ENCODE measurements at regions not wholly inside any gene's neighbourhood (a gene's known extent, or its start where the extent isn't known, plus 50 kb on each side); places are given as distances from the start of the nearest gene placed in this dataset.

DNA sequence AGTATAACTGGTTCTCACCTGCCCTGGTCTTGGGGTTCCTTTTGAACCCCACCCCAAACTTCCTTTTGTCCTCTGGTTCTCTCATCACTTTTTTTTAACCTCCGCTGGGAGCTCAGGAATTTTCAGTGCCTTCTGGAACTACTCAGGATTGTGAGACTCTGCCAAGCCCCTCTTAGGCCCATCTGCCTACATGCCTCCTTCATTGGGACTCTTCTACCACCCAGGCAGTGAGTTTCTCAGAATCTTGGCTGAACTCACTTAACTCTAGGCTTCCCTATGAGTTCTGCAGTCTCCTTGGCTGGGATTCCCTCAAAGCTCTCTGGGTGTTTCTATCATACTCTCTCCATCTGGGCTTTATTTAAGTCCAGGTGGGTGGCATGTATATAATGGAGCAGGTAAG, 86.3 kb downstream of the MDH1 start:
- Mint-ChIP-seq H3K27me3 (no peaks in the 10 kb centered on the region), H3K9me3 (no peaks in the 10 kb centered on the region), H3K4me3 (no peak overlapping the region), H3K4me1 (peaks cover 11% of the 10 kb centered on the region), H3K27ac (no peak overlapping the region), H3K36me3 (ENCODE audit: low read depth) (no peaks in the 10 kb centered on the region)
- ChIA-PET POLR2A (no interaction called here), CTCF (interaction anchor here (0.6 to 1.5 kb wide), 4 partner anchors 15 to 260 kb away, joined by 3 to 4 read pairs (median 4); no protein-coding TSS in a partner anchor)
- no peak for DNase-seq

GRCh38 chr2:63676135-63676534, 87.4 kb downstream of the MDH1 start:
- H3K4me1 Mint-ChIP-seq: peaks cover 11% of the 10 kb centered on the region
- H3K4me3 Mint-ChIP-seq: no peak overlapping the region
- H3K9me3 Mint-ChIP-seq: no peaks in the 10 kb centered on the region
- DNase-seq: no peak
- ChIA-PET POLR2A (no interaction called here), CTCF (interaction anchor here (1.3 kb wide), 1 partner anchor 14 kb away, joined by 3 read pairs; no protein-coding TSS in a partner anchor)
- H3K27ac Mint-ChIP-seq: no peak overlapping the region
- H3K27me3 Mint-ChIP-seq: no peaks in the 10 kb centered on the region
- no peaks in the 10 kb centered on the region for H3K36me3 Mint-ChIP-seq (ENCODE audit: low read depth)

GRCh38 chr2:63678085-63678484, 89.3 kb downstream of the MDH1 start:
- Mint-ChIP-seq H3K4me1 (peaks cover 11% of the 10 kb centered on the region), H3K36me3 (ENCODE audit: low read depth) (no peaks in the 10 kb centered on the region)
- CTCF ChIA-PET: interaction anchor here (1.2 kb wide), 1 partner anchor 12 kb away, joined by 3 read pairs; no protein-coding TSS in a partner anchor

GRCh38 chr2:63678551-63678950, 89.8 kb downstream of the MDH1 start:
- no peaks in the 10 kb centered on the region for H3K9me3 Mint-ChIP-seq
- no peak for DNase-seq
- no peak overlapping the region for H3K27ac Mint-ChIP-seq
- ChIA-PET CTCF (interaction anchor here (0.6 to 1.2 kb wide), 2 partner anchors 11 to 269 kb away, joined by 3 to 7 read pairs; no protein-coding TSS in a partner anchor), POLR2A (no interaction called here)
- H3K36me3 Mint-ChIP-seq (ENCODE audit: low read depth): no peaks in the 10 kb centered on the region
- peaks cover 2% of the 10 kb centered on the region for H3K27me3 Mint-ChIP-seq
- H3K4me1 Mint-ChIP-seq: peaks cover 11% of the 10 kb centered on the region
- no peak overlapping the region for H3K4me3 Mint-ChIP-seq

More at GRCh38 chr2:63678085-63678484, 89.3 kb downstream of the MDH1 start:
- Mint-ChIP-seq H3K4me3 (no peak overlapping the region), H3K27ac (no peak overlapping the region), H3K9me3 (no peaks in the 10 kb centered on the region), H3K27me3 (peaks cover 2% of the 10 kb centered on the region)
- POLR2A ChIA-PET: no interaction called here
- DNase-seq: no peak

- H3K4me3 Mint-ChIP-seq: no peak overlapping the region
Measured at GRCh38 chr2:63679252-63679855, 90.6 kb downstream of the MDH1 start.

DNA sequence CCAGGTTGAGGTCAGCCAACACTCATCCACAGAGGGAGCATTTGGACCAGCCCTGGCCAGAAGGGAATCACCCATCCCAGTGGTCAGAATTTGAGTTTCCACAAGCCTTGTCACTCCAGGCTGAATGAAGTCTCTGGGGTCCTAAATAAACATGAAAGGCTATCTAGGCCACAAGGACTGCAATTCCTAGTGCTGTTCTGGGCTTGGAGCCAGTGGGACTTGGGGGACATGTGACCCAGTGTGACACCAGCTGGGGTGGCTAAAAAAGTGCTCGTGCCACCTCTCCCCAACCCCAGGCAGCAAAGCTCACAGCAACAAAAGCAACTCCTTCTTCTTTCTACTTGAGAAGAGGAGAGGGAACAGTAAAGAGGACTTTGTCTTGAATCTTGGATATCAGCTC, 91.7 kb downstream of the MDH1 start:
- ChIA-PET CTCF (interaction anchor here (1.5 kb wide), 1 partner anchor 16 kb away, joined by 3 read pairs; no protein-coding TSS in a partner anchor), POLR2A (no interaction called here)
- Mint-ChIP-seq H3K4me3 (no peak overlapping the region), H3K9me3 (no peaks in the 10 kb centered on the region), H3K27me3 (peaks cover 6% of the 10 kb centered on the region), H3K4me1 (peaks cover 11% of the 10 kb centered on the region), H3K27ac (no peak overlapping the region), H3K36me3 (ENCODE audit: low read depth) (no peaks in the 10 kb centered on the region)
- no peak for DNase-seq

More at GRCh38 chr2:63679252-63679855, 90.6 kb downstream of the MDH1 start:
- H3K27me3 Mint-ChIP-seq: peaks cover 2% of the 10 kb centered on the region
- no peaks in the 10 kb centered on the region for H3K9me3 Mint-ChIP-seq
- H3K36me3 Mint-ChIP-seq (ENCODE audit: low read depth): no peaks in the 10 kb centered on the region
- ChIA-PET POLR2A (no interaction called here), CTCF (interaction anchor here (0.5 to 1.5 kb wide), 3 partner anchors 17 to 371 kb away, joined by 3 to 7 read pairs (median 3); no protein-coding TSS in a partner anchor)
- peaks cover 11% of the 10 kb centered on the region for H3K4me1 Mint-ChIP-seq
- no peak for DNase-seq
- H3K27ac Mint-ChIP-seq: no peak overlapping the region

DNA sequence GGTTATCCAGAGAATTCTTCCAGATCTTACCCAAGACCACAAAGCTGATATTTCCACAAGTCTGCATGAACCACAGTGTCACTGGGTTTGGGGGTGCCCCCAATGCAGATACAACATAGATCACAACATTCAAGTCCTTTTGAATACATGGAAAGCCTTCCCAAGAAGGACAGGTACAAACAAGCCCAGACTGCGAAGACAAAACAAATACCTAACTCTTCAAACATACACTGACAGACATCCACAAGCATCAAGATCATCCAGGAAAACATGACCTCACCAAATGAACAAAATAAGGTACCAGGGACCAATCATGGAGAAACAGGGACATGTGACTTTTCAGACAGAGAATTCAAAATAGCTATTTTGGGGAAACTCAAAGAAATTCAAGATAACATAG, 93.1 kb downstream of the MDH1 start:
- POLR2A ChIA-PET: no interaction called here
- Mint-ChIP-seq H3K9me3 (no peaks in the 10 kb centered on the region), H3K4me1 (peaks cover 4% of the 10 kb centered on the region), H3K4me3 (no peak overlapping the region), H3K27me3 (peaks cover 6% of the 10 kb centered on the region), H3K36me3 (ENCODE audit: low read depth) (no peaks in the 10 kb centered on the region), H3K27ac (no peak overlapping the region)
- CTCF ChIA-PET: interaction anchor here (0.6 kb wide), 1 partner anchor 17 kb away, joined by 3 read pairs; no protein-coding TSS in a partner anchor
- no peak for DNase-seq

GRCh38 chr2:63692002-63692606, 103.3 kb downstream of the MDH1 start:
- Mint-ChIP-seq H3K4me3 (no peak overlapping the region), H3K27ac (no peak overlapping the region), H3K27me3 (peaks cover 5% of the 10 kb centered on the region), H3K36me3 (ENCODE audit: low read depth) (no peaks in the 10 kb centered on the region), H3K4me1 (no peaks in the 10 kb centered on the region), H3K9me3 (no peaks in the 10 kb centered on the region)
- ChIA-PET POLR2A (no interaction called here), CTCF (no interaction called here)
- DNase-seq: peak; percentile 53

DNA sequence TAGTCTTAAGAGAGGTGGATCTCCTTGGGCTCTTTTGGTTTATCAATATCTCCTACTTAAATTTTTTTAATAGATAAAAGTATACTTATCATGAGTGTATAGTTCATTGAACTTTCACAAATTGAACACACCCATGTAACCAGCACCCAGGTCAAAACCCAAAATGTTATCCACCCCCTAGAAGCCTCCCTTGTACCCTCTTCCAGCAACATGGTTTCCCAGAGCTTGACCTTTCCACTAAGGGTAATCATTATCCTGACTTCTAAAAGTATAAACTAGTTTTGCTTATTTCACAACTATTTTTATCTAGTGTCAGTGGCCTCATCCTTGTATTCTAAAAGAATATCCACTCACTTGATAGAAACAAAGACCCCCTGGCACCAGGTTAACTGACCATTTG, 106.8 kb downstream of the MDH1 start:
- POLR2A ChIA-PET: no interaction called here
- no peak for DNase-seq
- CTCF ChIA-PET: interaction anchor here (1.4 kb wide), 1 partner anchor 15 kb away, joined by 3 read pairs; no protein-coding TSS in a partner anchor
- H3K27me3 Mint-ChIP-seq: peaks cover 5% of the 10 kb centered on the region
- no peak overlapping the region for H3K27ac Mint-ChIP-seq
- peaks cover 3% of the 10 kb centered on the region for H3K4me1 Mint-ChIP-seq
- no peaks in the 10 kb centered on the region for H3K9me3 Mint-ChIP-seq
- no peak overlapping the region for H3K4me3 Mint-ChIP-seq
- no peaks in the 10 kb centered on the region for H3K36me3 Mint-ChIP-seq (ENCODE audit: low read depth)

- ChIA-PET POLR2A (no interaction called here), CTCF (interaction anchor here (1.4 kb wide), 1 partner anchor 16 kb away, joined by 3 read pairs; no protein-coding TSS in a partner anchor)
- peaks cover 3% of the 10 kb centered on the region for H3K4me1 Mint-ChIP-seq
- H3K27me3 Mint-ChIP-seq: peaks cover 5% of the 10 kb centered on the region
- no peak overlapping the region for H3K27ac Mint-ChIP-seq
- no peak for DNase-seq
- no peak overlapping the region for H3K4me3 Mint-ChIP-seq
- H3K9me3 Mint-ChIP-seq: no peaks in the 10 kb centered on the region
- H3K36me3 Mint-ChIP-seq (ENCODE audit: low read depth): no peaks in the 10 kb centered on the region
Measured at GRCh38 chr2:63696496-63696895, 107.7 kb downstream of the MDH1 start.

- Mint-ChIP-seq H3K4me1 (peaks cover 3% of the 10 kb centered on the region), H3K9me3 (no peaks in the 10 kb centered on the region), H3K4me3 (no peak overlapping the region), H3K27ac (no peak overlapping the region), H3K27me3 (peaks cover 5% of the 10 kb centered on the region), H3K36me3 (ENCODE audit: low read depth) (no peaks in the 10 kb centered on the region)
- ChIA-PET POLR2A (no interaction called here), CTCF (no interaction called here)
- DNase-seq: no peak
Measured at GRCh38 chr2:63697160-63697559, 108.4 kb downstream of the MDH1 start.

GRCh38 chr2:63698786-63699548, 110.2 kb downstream of the MDH1 start:
- no peak overlapping the region for H3K4me3 Mint-ChIP-seq
- CTCF ChIA-PET: interaction anchor here (0.5 to 1.8 kb wide), 6 partner anchors 9 to 672 kb away, joined by 3 to 6 read pairs (median 4); no protein-coding TSS in a partner anchor
- POLR2A ChIA-PET: no interaction called here
- H3K4me1 Mint-ChIP-seq: peaks cover 3% of the 10 kb centered on the region
- no peaks in the 10 kb centered on the region for H3K36me3 Mint-ChIP-seq (ENCODE audit: low read depth)
- H3K9me3 Mint-ChIP-seq: no peaks in the 10 kb centered on the region
- no peak overlapping the region for H3K27ac Mint-ChIP-seq
- DNase-seq: peak; percentile 34
- H3K27me3 Mint-ChIP-seq: peaks cover 5% of the 10 kb centered on the region

DNA sequence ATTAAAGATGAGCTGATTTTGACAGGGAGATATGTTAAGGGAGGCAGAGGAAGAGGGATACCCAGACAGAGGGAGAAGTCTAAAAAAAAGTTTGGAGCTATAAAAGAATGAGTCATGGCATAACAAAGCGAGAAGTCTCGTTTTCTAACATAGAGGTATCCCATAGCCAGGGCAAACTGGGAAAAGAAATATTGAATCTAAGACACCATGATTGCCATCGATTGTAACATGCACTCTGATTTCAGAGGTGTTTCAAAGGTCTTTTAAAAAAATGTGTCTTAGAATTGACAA, 110.7 kb downstream of the MDH1 start:
- POLR2A ChIA-PET: no interaction called here

More for the DNA sequence above, 110.7 kb downstream of the MDH1 start:
- Mint-ChIP-seq H3K4me1 (peaks cover 3% of the 10 kb centered on the region), H3K27ac (no peak overlapping the region), H3K9me3 (no peaks in the 10 kb centered on the region), H3K36me3 (ENCODE audit: low read depth) (no peaks in the 10 kb centered on the region), H3K27me3 (peaks cover 4% of the 10 kb centered on the region), H3K4me3 (no peak overlapping the region)
- CTCF ChIA-PET: interaction anchor here (0.5 to 1.8 kb wide), 5 partner anchors 10 to 312 kb away, joined by 3 to 5 read pairs (median 4); no protein-coding TSS in a partner anchor
- no peak for DNase-seq
